OCI-LY1 (cell line): ENCODE measurements at regions not wholly inside any gene's neighbourhood (a gene's known extent, or its start where the extent isn't known, plus 50 kb on each side); places are given as distances from the start of the nearest gene placed in this dataset.

ENCODE experiments used
- EZH2 ChIP-seq: fragments of 200-600 bp; sonication (generic), shearing (Covaris generic); IDR thresholded peaks from 2 replicates; pipeline ENCODE4 v1.8.0; 2017; ENCODE audit warnings: borderline replicate concordance, mixed run types, mild to moderate bottlenecking, antibody characterized with exemption, low read length, moderate library complexity, mixed read lengths
- TF ChIP-seq, protein P1 (sequence below): fragments of 200-600 bp; sonication (generic), shearing (Covaris generic); IDR thresholded peaks from 2 replicates; pipeline ENCODE4 v1.5.1; 2017; ENCODE audit warnings: mild to moderate bottlenecking, antibody characterized with exemption, low read length, moderate library complexity, mixed read lengths

DNA sequence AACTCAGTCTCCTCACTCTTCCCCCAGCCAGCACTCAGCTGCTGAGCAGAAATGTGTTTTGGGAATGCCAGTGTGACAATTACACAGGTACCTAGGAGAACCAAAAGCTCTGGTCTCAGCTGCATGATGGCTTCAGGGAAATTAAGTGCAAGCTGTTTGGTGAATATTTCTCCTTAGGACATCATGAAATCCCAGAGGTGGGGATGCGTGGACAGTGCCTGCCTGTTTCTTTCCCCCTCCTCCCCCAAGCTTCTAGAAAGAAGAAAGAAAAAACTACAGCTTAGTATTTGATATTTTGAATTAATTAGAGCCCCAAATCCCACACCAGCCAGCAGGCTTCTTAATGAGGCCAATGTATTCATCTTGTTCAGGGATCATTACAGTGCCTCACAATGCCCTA, 243.0 kb downstream of the IDS start:
- TF ChIP-seq, protein P1, sequence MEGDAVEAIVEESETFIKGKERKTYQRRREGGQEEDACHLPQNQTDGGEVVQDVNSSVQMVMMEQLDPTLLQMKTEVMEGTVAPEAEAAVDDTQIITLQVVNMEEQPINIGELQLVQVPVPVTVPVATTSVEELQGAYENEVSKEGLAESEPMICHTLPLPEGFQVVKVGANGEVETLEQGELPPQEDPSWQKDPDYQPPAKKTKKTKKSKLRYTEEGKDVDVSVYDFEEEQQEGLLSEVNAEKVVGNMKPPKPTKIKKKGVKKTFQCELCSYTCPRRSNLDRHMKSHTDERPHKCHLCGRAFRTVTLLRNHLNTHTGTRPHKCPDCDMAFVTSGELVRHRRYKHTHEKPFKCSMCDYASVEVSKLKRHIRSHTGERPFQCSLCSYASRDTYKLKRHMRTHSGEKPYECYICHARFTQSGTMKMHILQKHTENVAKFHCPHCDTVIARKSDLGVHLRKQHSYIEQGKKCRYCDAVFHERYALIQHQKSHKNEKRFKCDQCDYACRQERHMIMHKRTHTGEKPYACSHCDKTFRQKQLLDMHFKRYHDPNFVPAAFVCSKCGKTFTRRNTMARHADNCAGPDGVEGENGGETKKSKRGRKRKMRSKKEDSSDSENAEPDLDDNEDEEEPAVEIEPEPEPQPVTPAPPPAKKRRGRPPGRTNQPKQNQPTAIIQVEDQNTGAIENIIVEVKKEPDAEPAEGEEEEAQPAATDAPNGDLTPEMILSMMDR = no peak
- no peak for TF ChIP-seq EZH2
